PC-3 (cell line): ENCODE measurements at regions not wholly inside any gene's neighbourhood (a gene's known extent, or its start where the extent isn't known, plus 50 kb on each side); places are given as distances from the start of the nearest gene placed in this dataset.

Experiments used
- ATAC-seq: fragments of 200-7000 bp; cut with Tn5 transposase; 2 replicates; pipeline ENCODE4 v1.9.1; 2020; ENCODE audit warnings: mild to moderate bottlenecking, moderate library complexity
- BruUV-seq: library from RNA; stranded (reverse); fragments of 400-500 nt; replicated peaks from 2 replicates; lab custom pipeline; 2021; lab: Mats Ljungman, UMichigan
- CTCF ChIA-PET: fragments of 300-600 bp; sonication (Branson Sonifier 250); formaldehyde crosslinking; loops from one replicate; lab custom pipeline; 2022; ENCODE audit warnings: antibody characterized with exemption; lab: Charles Lee
- POLR2A ChIA-PET: fragments of 300-600 bp; sonication (Branson Sonifier 250); formaldehyde crosslinking; loops from one replicate; lab custom pipeline; 2022; ENCODE audit warnings: antibody characterized with exemption; ENCODE audit not compliant: unreplicated experiment; lab: Charles Lee
- DNase-seq: peaks from one replicate; pipeline ENCODE4 v3.0.0-alpha.2; 2015
- H2AFZ ChIP-seq: fragments of 300-600 bp; sonication (generic); 2 replicates; pipeline ENCODE4 v1.6.0; 2016; ENCODE audit warnings: antibody characterized with exemption, low read length
- H3F3A ChIP-seq: fragments of 300-600 bp; sonication (generic); one replicate; pipeline ENCODE4 v1.6.0; 2017; ENCODE audit warnings: antibody characterized with exemption, low read length, control low read depth, mild to moderate bottlenecking; ENCODE audit not compliant: unreplicated experiment
- H3K27ac ChIP-seq: fragments of 300-600 bp; sonication (generic); 2 replicates; pipeline ENCODE4 v1.5.1; 2016; ENCODE audit warnings: mild to moderate bottlenecking, low read length
- H3K27me3 ChIP-seq: fragments of 300-600 bp; sonication (generic); 2 replicates; pipeline ENCODE4 v1.6.1; 2016; ENCODE audit warnings: low read length, mixed read lengths
- H3K36me3 ChIP-seq: fragments of 300-600 bp; sonication (generic); 2 replicates; pipeline ENCODE4 v1.6.1; 2016; ENCODE audit warnings: low read depth, mixed run types, low read length, mixed read lengths
- H3K4me1 ChIP-seq: fragments of 300-600 bp; sonication (generic); 2 replicates; pipeline ENCODE4 v1.5.1; 2016; ENCODE audit warnings: low read length; ENCODE audit not compliant: insufficient read depth
- H3K4me2 ChIP-seq: fragments of 300-600 bp; sonication (generic); 2 replicates; pipeline ENCODE4 v1.6.0; 2016; ENCODE audit warnings: low read length
- H3K4me3 ChIP-seq: fragments of 300-600 bp; sonication (generic); 2 replicates; pipeline ENCODE4 v1.5.1; 2016; ENCODE audit warnings: mild to moderate bottlenecking, low read length, mixed read lengths
- H3K79me2 ChIP-seq: fragments of 300-600 bp; sonication (generic); 2 replicates; pipeline ENCODE4 v1.6.1; 2017; ENCODE audit warnings: low read length, mixed read lengths
- H3K9ac ChIP-seq: fragments of 300-600 bp; sonication (generic); 2 replicates; pipeline ENCODE4 v1.6.0; 2016; ENCODE audit warnings: mild to moderate bottlenecking, low read length
- H3K9me2 ChIP-seq: fragments of 300-600 bp; sonication (generic); replicated peaks from 2 replicates; pipeline ENCODE4 v1.6.1; 2016; ENCODE audit warnings: mixed run types, low read length, mixed read lengths
- H3K9me3 ChIP-seq: fragments of 300-600 bp; sonication (generic); 2 replicates; pipeline ENCODE4 v1.6.1; 2016; ENCODE audit warnings: low read length, mixed read lengths
- H4K20me1 ChIP-seq: fragments of 300-600 bp; sonication (generic); 2 replicates; pipeline ENCODE4 v1.6.1; 2016; ENCODE audit warnings: low read length, mixed read lengths
- CTCF ChIP-seq: fragments of 300-600 bp; sonication (generic); conservative IDR thresholded peaks from 2 replicates; pipeline ENCODE4 v1.5.1; 2017; ENCODE audit warnings: antibody characterized with exemption, low read depth, mild to moderate bottlenecking, low read length
- EZH2 ChIP-seq: fragments of 300-600 bp; sonication (generic); IDR thresholded peaks from one replicate; pipeline ENCODE4 v1.6.1; 2017; ENCODE audit warnings: antibody characterized with exemption, mild to moderate bottlenecking, low read length; ENCODE audit not compliant: unreplicated experiment
- EZH2phosphoT487 ChIP-seq: fragments of 300-600 bp; sonication (generic); IDR thresholded peaks from 2 replicates; pipeline ENCODE4 v1.6.1; 2018; ENCODE audit warnings: mild to moderate bottlenecking, antibody characterized with exemption, low read length, borderline replicate concordance
- intact Hi-C: fragments of 100-400 bp; cut with micrococcal nuclease; formaldehyde crosslinking; loops from 2 replicates; pipeline ENCODE4 v1.9.0; 2023

DNA sequence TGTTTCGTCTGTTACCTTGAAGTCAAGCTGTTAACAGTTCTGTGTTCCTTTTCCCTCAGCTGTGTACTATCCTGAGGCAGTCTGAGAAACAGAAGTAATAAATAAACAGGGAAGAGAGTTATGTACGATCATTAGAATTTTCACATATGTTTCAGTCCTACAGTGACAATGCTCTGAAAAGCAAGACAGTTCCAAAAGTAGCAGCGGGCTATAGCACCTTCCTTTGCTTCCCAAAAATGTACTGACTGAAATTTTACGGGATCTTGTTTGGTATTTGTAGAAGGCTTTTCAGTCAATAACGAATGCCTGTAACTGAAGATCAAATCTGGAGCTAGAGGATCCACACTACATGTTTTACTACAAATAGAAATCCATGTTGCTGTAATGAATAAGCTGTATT, 428.1 kb downstream of the PYDC2 start:
- Histone ChIP-seq H3K4me2 (no peak overlapping the region), H3K27ac (no peak overlapping the region), H2AFZ (peak overlapping the region; percentile 60; the same call in 1 of the 2 replicates), H3K9ac (no peak overlapping the region), H4K20me1 (no peaks in the 10 kb centered on the region), H3K9me3 (no peaks in the 10 kb centered on the region), H3K36me3 (no peaks in the 10 kb centered on the region), H3K27me3 (no peaks in the 10 kb centered on the region; the same call in 1 of the 2 replicates), H3F3A (no peaks in the 10 kb centered on the region), H3K4me1 (no peaks in the 10 kb centered on the region), H3K79me2 (no peaks in the 10 kb centered on the region), H3K9me2 (no peaks in the 10 kb centered on the region), H3K4me3 (no peak overlapping the region)
- no peak for DNase-seq
- BruUV-seq: no TSS peak
- intact Hi-C loops: no loop called here
- TF ChIP-seq EZH2phosphoT487 (no peak), EZH2 (no peak), CTCF (no peak)
- CTCF ChIA-PET: no interaction called here
- ATAC-seq: no peak
- POLR2A ChIA-PET: no interaction called here

DNA sequence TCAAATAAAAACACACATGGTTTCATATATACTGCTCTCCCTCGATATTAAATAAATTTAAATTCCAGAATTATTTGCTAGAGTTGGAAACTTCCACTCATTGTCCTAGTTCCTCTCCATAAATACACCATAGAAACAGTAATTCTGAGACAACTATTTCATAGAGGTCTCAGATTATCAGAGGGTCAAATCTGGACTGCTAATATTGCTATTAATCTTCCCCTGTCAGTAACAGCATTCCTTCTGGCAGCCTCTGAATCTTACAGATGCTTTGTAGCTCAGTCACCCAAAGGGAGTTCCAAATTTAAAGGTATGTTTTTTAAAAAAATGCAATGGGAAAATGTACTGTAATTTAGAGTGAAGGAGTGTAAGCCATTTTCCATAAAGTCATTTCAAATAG, 428.8 kb downstream of the PYDC2 start:
- no peak for TF ChIP-seq EZH2
- TF ChIP-seq EZH2phosphoT487: no peak
- TF ChIP-seq CTCF: no peak
- ATAC-seq (no peak), DNase-seq (peak; percentile 7)
- no peak overlapping the region for H3K9ac ChIP-seq
- no peaks in the 10 kb centered on the region for H4K20me1 ChIP-seq
- intact Hi-C loops: no loop called here
- no peaks in the 10 kb centered on the region for H3K36me3 ChIP-seq
- ChIA-PET CTCF (no interaction called here), POLR2A (no interaction called here)
- peak overlapping the region; percentile 4; the same call in 1 of the 2 replicates for H3K4me2 ChIP-seq
- H3K4me1 ChIP-seq: no peaks in the 10 kb centered on the region
- no peak overlapping the region for H2AFZ ChIP-seq
- no peaks in the 10 kb centered on the region for H3K9me2 ChIP-seq
- no peaks in the 10 kb centered on the region for H3K9me3 ChIP-seq
- H3K27ac ChIP-seq: no peak overlapping the region
- no peak overlapping the region for H3K4me3 ChIP-seq
- no peaks in the 10 kb centered on the region for H3K79me2 ChIP-seq
- no peaks in the 10 kb centered on the region; the same call in 1 of the 2 replicates for H3K27me3 ChIP-seq
- no TSS peak for BruUV-seq
- no peaks in the 10 kb centered on the region for H3F3A ChIP-seq

GRCh38 chr3:191894406-191894805, 433.4 kb downstream of the PYDC2 start:
- no peaks in the 10 kb centered on the region for H3K9me2 ChIP-seq
- intact Hi-C loops: no loop called here
- H3K4me3 ChIP-seq: no peak overlapping the region

More at GRCh38 chr3:191894406-191894805, 433.4 kb downstream of the PYDC2 start:
- Histone ChIP-seq H3F3A (no peaks in the 10 kb centered on the region), H3K4me2 (no peak overlapping the region), H2AFZ (no peak overlapping the region), H4K20me1 (no peaks in the 10 kb centered on the region), H3K9me3 (no peaks in the 10 kb centered on the region), H3K4me1 (no peaks in the 10 kb centered on the region), H3K27me3 (no peaks in the 10 kb centered on the region), H3K27ac (no peak overlapping the region), H3K79me2 (no peaks in the 10 kb centered on the region), H3K36me3 (no peaks in the 10 kb centered on the region), H3K9ac (no peak overlapping the region)
- ATAC-seq (no peak), DNase-seq (no peak)
- no TSS peak for BruUV-seq
- TF ChIP-seq EZH2: no peak
- TF ChIP-seq EZH2phosphoT487: no peak
- no peak for TF ChIP-seq CTCF
- POLR2A ChIA-PET: no interaction called here
- CTCF ChIA-PET: interaction anchor here (0.6 kb wide), 1 partner anchor 544 kb away, joined by 3 read pairs; no protein-coding TSS in a partner anchor
